ENCODE measurements at regions not wholly inside any gene's neighbourhood (a gene's known extent, or its start where the extent isn't known, plus 50 kb on each side); places are given as distances from the start of the nearest gene placed in this dataset.

DNA sequence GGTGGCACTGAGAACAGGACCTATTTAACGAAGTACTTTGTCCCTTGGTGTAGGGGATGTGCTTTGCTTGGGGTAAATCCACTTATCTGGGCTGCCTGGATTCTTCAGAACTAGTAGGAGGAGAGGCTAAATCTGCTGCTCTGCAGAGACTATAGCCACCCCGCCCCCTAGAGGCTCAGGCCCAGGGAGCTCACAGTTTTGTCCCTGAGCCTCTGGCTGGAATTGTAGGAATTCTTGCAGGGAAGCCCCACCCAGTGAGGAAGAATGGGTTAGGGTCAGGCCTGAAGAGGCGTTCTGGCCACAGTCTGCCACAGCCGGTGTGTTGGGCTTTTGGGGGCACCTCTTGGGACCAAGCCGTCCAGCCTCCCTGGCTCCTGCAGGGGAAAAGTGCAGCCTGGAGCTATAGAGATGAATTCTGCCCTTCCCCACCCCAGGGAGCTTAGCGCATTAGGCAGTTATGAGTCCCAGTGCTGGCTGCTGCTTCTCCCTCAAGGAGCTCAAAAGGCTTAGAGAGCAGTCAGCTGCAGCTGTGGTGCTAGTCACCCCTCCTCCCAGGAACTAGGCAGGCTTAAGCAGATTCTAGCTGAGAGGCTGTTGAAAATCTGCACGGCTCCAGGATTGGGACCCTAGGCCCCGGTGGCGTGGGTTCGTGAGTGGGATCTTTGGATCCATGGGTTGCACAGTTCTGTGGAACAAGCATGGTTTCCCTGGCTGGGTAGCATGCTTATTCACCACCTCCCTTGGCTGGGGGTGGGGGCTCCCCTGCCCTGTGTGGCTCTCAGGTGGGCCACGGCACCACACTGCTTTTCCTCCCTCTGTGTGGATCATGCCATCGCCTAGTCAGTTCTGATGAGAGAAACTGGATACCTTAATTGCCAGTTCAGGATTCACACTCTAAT, 237.4 kb upstream of the TOM1L1 start:
- no peak for TF ChIP-seq CTCF (IDR thresholded peaks at IDR 0.05; ENCODE audit: low read depth, low read length, missing input control)
- TF ChIP-seq GABPA (IDR thresholded peaks at IDR 0.05 in 1 of 2, conservative IDR thresholded peaks at IDR 0.05 in 1 of 2): no peak
- TF ChIP-seq SP1 (IDR thresholded peaks at IDR 0.05): no peak
- no peak for TF ChIP-seq RAD21 (IDR thresholded peaks at IDR 0.05)
- no peak for TF ChIP-seq MAX (IDR thresholded peaks at IDR 0.05)
- TF ChIP-seq EGR1 (IDR thresholded peaks at IDR 0.05; ENCODE audit: low read depth in 2 of 2): no peak
- TF ChIP-seq REST (IDR thresholded peaks at IDR 0.05): no peak
- TF ChIP-seq FOXA1 (IDR thresholded peaks at IDR 0.05): no peak
- TF ChIP-seq, protein P1, sequence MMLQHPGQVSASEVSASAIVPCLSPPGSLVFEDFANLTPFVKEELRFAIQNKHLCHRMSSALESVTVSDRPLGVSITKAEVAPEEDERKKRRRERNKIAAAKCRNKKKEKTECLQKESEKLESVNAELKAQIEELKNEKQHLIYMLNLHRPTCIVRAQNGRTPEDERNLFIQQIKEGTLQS (IDR thresholded peaks at IDR 0.05): no peak
- TF ChIP-seq HNF4A (conservative IDR thresholded peaks at IDR 0.05): no peak
- TF ChIP-seq TAF1 (conservative IDR thresholded peaks at IDR 0.05): no peak

Data from liver (tissue), 3 donors.